ENCODE measurements at regions not wholly inside any gene's neighbourhood (a gene's known extent, or its start where the extent isn't known, plus 50 kb on each side); places are given as distances from the start of the nearest gene placed in this dataset.

- TF ChIP-seq CTCF (IDR thresholded peaks at IDR 0.05; ENCODE audit: extremely low read depth, insufficient read depth, missing control alignments) = no peak
- in situ Hi-C loops (cut with MboI; ENCODE audit: low pct_unique_long_range_greater_than_20kb, low sequenced_read_pairs, unreplicated experiment) = no loop called here
- DNase-seq (ENCODE audit: low spot score) = no peak
These were observed 277.2 kb downstream of the TBL1XR1 start for GRCh38 chr3:176919836-176920765.

GRCh38 chr3:176916777-176917176 lies 280.5 kb downstream of the TBL1XR1 start:
- TF ChIP-seq CTCF (IDR thresholded peaks at IDR 0.05; ENCODE audit: extremely low read depth, insufficient read depth, missing control alignments) = no peak
- in situ Hi-C loops (cut with MboI; ENCODE audit: low pct_unique_long_range_greater_than_20kb, low sequenced_read_pairs, unreplicated experiment) = no loop called here
- no peak for DNase-seq (ENCODE audit: low spot score)

- in situ Hi-C loops (cut with MboI; ENCODE audit: low pct_unique_long_range_greater_than_20kb, low sequenced_read_pairs, unreplicated experiment) = no loop called here
- TF ChIP-seq CTCF (IDR thresholded peaks at IDR 0.05; ENCODE audit: extremely low read depth, insufficient read depth, missing control alignments) = no peak
- no peak for DNase-seq (ENCODE audit: low spot score)
These were observed 282.5 kb downstream of the TBL1XR1 start for GRCh38 chr3:176914764-176915163.

GRCh38 chr3:176911579-176911978 lies 285.7 kb downstream of the TBL1XR1 start:
- DNase-seq (ENCODE audit: low spot score) = no peak
- TF ChIP-seq CTCF (IDR thresholded peaks at IDR 0.05; ENCODE audit: extremely low read depth, insufficient read depth, missing control alignments) = no peak
- in situ Hi-C loops (cut with MboI; ENCODE audit: low pct_unique_long_range_greater_than_20kb, low sequenced_read_pairs, unreplicated experiment) = no loop called here

- DNase-seq (ENCODE audit: low spot score) = no peak
- in situ Hi-C loops (cut with MboI; ENCODE audit: low pct_unique_long_range_greater_than_20kb, low sequenced_read_pairs, unreplicated experiment) = no loop called here
- TF ChIP-seq CTCF (IDR thresholded peaks at IDR 0.05; ENCODE audit: extremely low read depth, insufficient read depth, missing control alignments) = no peak
These were observed 288.2 kb downstream of the TBL1XR1 start for GRCh38 chr3:176909044-176909443.

GRCh38 chr3:176906046-176906905 lies 291.0 kb downstream of the TBL1XR1 start:
- TF ChIP-seq CTCF (IDR thresholded peaks at IDR 0.05; ENCODE audit: extremely low read depth, insufficient read depth, missing control alignments) = no peak
- DNase-seq (ENCODE audit: low spot score) = no peak
- in situ Hi-C loops (cut with MboI; ENCODE audit: low pct_unique_long_range_greater_than_20kb, low sequenced_read_pairs, unreplicated experiment) = no loop called here

Measured in GM13977 (cell line).